ENCODE measurements at regions not wholly inside any gene's neighbourhood (a gene's known extent, or its start where the extent isn't known, plus 50 kb on each side); places are given as distances from the start of the nearest gene placed in this dataset.
"Not testable (repeated sequence)": the region's sequence is repeated elsewhere in the genome, so short reads cannot be mapped to it uniquely, and the experiment has no call there.

DNA sequence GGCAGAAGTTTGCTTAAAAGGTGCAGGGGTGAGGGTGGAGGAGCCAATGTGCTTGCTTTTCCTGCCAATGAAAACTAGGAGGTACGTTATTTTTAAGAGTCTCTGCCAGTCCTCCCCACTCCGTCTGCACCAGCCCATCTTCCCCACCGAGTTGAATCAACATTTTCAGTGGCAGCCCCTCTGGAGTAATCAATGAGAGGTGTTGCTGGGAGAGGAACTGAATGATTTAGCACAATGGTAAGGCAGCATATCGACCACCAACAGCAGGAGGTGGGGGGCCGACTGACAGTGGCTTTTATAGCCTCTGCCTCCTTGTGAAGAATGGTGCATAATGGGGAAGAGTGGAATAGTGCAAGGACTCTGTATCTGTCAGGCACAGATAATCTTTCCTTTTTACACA lies 1465.0 kb upstream of the GOT2 start:
- no peak for DNase-seq (ENCODE audit: extremely low read depth in 1 of 2, low read depth in 1 of 2)

DNA sequence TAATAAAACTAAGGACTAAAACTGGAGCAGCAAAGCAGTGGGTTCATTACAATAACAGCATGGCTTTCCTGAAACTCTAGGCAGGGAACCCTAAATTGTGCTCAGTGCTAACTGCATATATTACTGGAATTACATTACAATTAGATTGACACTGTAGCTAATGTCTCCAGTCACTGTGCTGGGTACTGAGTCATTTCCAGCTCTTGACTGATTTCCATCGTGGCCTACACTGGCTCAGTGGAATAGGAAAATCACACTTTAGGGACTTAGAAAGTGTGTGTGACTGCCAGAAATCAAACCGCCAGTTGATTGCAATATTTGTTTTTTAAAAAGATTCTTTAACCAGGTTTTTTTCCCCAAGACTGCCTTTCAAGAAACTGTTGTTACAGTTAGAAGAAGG lies 1447.4 kb upstream of the GOT2 start:
- no peak for DNase-seq (ENCODE audit: extremely low read depth in 1 of 2, low read depth in 1 of 2)

DNA sequence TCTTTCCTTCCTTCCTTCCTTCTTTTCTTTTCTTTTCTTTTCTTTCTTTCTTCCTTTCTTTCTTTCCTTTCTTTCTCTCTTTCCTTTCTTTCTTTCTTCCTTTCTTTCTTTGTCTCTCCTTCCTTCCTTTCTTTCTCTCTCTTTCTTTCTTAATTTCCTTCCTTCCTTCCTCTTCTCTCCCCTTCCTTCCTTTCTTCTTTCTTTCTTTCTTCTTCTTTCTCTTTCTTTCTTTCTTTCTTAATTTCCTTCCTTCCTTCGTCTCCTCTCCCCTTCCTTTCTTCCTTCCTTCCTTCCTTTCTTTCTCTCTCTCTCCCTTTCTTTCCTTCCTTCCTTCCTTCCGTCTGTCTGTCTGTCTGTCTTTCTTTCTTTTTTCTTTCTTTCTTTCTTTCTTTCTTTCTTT lies 1446.5 kb upstream of the GOT2 start:
- DNase-seq (ENCODE audit: extremely low read depth in 1 of 2, low read depth in 1 of 2) = no peak

DNA sequence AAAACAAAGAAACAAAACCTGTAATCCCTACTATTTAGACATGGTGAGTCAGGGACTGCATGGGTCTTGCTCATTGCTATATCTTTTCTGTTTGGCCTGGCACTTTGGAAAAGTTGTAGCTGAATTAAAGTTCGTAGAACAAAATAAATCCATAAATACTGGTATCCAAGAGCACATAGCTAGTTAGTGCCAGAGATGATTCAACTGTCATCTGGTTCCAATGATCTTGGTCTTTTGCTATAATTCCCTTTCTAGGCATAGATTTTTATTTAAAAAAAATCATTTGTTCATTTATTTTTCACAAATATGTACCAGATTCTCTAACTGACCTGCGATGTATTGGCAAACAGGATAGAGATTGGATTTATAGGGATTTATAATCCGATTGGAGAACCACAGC lies 1436.1 kb upstream of the GOT2 start:
- no peak for DNase-seq (ENCODE audit: extremely low read depth in 1 of 2, low read depth in 1 of 2)

DNA sequence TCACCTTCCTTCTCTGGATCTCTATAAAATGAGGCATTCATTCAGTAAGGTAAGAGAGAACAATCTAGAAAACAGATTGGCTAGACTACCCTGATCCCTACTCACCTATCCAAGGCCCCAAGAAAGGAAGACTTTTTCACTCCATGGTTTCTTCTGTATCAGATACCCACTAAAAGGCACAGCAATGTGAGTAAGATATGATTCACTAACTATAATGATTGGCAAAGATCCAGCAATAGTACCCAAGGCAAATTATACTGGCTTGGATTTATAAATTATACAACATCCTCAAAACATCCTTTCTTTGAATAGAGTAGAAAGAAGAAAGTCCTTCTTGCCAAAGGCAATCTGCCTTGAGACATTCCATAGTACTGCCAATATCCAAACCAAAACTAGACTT lies 1432.0 kb upstream of the GOT2 start:
- DNase-seq (ENCODE audit: extremely low read depth in 1 of 2, low read depth in 1 of 2) = no peak

DNA sequence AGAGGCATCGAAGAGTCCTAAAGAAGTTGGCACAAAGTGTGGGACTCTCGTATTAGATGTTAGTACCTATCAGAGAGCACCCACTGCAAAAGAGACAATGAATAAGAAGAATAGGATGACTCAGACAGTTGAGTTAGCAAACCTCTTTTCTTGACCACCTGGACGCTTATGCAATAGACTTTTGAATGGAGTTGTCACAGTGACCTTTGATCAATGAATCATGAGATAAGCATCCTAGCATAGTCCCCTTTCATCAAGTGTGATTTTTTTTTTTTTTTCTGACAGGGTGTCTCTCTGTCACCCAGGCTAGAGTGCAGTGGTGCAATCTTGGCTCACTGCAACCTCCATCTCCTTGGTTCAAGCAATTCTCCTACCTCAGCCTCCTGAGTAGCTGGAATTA lies 1417.9 kb upstream of the GOT2 start:
- DNase-seq (ENCODE audit: extremely low read depth in 1 of 2, low read depth in 1 of 2) = no peak

DNA sequence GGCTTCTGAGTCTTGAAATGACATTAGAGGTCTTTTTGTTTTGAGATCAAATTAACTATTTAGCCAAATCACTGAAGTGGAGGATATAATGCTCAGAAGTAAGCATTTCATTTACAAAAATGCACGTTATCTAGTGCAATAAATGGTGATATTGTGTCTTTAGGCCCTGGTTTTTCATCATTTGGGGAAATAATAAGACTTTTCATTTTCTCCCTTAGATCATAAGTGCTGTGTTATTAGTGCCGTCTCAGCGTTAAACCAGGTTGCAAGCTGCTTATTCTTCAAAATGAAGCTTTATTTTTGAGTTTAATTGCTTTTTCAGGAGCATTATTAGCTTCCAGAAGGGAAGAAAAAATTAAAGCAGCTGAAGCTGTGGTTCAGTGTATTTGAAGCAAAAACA lies 1416.8 kb upstream of the GOT2 start:
- DNase-seq (ENCODE audit: extremely low read depth in 1 of 2, low read depth in 1 of 2) = no peak

DNA sequence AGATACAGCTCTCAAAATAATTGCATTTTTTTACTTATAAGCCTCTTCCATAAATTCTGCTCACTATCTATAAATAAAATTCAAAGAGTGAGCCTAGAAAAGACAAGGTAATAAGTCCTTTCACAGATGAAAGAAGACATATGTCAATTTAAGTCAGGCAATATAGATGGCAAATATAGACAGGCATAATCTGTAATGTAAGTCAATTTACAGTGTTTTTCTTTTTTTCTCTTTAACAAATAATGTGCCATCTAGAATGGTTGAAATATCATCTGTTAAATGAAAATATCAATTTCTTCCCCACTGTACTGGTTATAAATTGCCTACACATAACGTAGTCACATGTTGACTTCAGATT lies 1409.2 kb upstream of the GOT2 start:
- DNase-seq (ENCODE audit: extremely low read depth in 1 of 2, low read depth in 1 of 2) = no peak

DNA sequence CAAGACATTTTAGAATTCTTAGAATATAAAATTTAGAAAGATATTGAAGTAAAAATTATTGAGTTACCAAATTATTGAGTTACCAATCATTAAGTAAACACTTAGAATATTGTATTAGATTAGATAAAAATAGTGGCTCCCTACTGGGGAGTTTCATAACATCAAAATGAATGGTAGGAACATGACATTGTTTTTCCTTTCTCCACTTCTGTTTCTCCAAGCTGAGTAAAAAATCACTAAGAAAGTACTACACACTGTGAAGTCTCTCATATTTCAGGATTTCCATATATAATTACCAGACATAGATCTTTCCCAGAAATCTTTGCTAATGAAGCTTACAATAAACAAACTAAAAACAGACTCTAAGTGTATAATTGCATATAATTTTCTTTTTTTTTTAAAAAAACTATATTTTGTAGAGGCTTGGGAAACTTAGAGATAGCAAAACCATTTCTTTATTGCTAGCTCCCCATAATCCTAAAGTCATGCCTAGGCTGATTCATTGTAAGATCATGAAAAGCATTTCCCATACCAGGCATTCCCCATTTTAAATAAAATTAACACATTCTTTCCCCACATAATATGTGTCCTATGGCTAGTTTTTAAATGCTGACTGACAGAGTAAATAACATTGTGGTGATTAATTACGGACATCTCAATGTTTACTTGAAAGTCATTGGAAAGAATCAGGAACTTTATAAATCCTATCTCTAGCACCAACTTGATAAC lies 1408.7 kb upstream of the GOT2 start:
- no peak for DNase-seq (ENCODE audit: extremely low read depth in 1 of 2, low read depth in 1 of 2)

DNA sequence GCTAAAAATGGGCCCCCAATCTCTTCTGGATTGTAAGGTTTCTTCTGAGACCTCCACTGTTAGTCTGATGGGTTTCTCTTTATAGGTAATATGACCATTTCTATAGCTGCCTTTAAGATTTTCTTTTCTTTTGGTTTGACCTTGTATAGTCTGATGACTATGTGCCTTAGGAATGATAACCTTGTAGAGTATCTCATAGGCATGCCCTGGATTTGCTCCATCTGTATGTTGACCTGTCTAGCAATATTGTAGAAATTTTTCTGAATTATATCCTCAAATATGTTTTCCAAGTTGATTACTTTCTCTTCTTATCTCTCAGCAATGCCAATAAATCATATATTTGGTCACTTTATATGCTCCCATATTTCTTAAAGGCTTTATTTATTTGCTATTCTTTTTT lies 1403.8 kb upstream of the GOT2 start:
- no peak for DNase-seq (ENCODE audit: extremely low read depth in 1 of 2, low read depth in 1 of 2)

DNA sequence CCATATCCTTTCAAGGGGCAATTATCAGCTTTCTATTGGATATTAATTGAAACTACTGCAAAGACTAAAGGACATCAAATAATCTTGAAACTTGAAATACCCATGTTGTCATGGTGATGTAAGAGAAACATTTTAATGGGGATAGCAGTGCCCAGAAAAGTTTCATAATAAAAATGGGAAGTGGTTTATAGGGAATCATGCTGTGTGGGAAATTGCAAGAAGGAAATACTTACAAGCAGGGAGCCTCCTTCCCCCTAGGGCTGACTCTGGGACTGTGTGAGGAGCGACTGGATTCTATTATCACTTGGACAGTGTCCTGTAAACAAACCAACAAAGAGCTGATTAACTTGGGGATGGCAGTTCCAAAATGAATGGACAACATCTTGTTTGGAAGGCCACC lies 1393.1 kb upstream of the GOT2 start:
- DNase-seq (ENCODE audit: extremely low read depth in 1 of 2, low read depth in 1 of 2) = no peak

DNA sequence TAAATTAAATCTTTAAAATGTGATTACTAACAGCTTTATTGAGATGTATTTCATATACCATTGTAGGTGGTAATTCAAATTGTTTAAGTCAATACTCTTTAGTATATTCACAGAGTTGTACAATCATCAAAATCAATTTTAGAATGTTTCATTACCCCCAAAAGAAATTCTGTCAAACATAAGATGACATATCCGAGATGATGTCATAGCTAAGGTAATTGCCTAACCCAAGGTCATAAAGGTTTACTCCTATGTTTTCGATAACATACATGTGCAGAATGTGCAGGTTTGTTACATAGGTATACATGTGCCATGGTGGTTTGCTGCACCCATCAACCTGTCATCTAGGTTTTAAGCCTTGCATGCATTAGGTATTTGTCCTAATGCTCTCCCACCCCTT lies 1392.0 kb upstream of the GOT2 start:
- not testable (repeated sequence) for DNase-seq (ENCODE audit: extremely low read depth in 1 of 2, low read depth in 1 of 2)

DNA sequence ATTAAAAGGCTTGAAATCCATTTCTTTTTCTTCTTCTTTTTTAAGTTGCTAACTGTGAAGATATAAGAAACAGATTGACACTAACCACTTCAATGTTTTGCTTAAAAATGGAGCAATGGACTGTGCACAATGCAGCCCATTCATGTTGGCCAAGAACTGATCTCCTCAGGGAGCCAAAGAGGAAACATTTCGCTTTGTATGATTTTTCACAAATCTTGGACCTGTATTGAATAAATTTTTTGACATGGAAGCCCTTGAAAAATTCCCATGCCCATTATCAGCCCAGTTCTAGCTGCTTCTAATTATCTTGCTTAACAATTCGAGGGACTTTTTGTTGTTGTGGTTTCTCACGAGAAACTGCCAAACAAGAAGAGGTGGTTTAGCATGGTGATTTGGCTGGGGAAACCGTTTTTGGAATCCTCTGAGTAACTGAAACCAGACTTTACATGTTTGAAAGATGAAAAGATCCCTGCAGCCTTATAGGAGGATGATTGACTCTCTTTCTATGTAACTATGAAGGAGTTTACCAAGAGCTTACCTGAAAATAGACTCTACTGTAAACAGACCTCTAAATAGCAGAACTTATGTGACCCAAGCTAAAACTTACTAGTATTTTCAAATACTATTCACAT lies 1389.4 kb upstream of the GOT2 start:
- DNase-seq (ENCODE audit: extremely low read depth in 1 of 2, low read depth in 1 of 2) = no peak

DNA sequence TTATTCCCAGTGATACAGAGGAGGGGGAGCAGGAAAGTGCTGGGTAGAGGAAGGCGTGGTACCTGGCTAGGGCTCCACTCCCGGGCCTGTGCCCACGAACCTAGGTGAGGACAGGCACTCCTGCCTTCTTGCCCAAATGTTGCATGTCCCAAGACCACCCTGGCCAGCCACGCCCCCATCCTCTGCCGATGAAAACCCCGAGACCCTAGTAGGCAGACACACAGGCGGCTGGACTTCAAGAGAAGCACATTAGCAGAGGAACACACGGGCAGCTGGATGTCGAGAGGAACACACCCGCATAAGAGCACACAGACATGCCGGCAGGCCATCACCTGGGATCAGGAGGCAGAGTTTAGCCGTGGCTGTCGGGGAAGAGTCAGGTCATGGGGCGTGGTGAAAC lies 1386.5 kb upstream of the GOT2 start:
- no peak for DNase-seq (ENCODE audit: extremely low read depth in 1 of 2, low read depth in 1 of 2)

DNA sequence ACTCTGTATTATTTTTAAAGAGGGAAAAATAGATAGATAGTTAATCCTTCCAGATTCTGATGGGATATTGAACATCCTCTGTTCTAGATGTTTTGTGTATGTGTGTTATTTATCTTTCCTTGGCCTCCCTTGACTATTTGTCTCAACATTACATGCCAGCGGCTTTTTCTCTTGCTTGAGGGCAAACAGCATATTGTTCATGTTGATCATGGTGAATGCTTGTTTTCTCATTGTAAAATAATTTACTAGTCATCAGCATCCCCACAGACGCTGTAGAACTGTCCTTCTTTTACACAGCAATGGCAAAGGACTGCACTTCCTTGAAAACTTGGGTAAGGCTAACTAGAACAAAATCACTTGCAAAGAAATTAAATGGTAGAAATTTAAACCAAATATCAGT lies 1376.4 kb upstream of the GOT2 start:
- DNase-seq (ENCODE audit: extremely low read depth in 1 of 2, low read depth in 1 of 2) = no peak

DNA sequence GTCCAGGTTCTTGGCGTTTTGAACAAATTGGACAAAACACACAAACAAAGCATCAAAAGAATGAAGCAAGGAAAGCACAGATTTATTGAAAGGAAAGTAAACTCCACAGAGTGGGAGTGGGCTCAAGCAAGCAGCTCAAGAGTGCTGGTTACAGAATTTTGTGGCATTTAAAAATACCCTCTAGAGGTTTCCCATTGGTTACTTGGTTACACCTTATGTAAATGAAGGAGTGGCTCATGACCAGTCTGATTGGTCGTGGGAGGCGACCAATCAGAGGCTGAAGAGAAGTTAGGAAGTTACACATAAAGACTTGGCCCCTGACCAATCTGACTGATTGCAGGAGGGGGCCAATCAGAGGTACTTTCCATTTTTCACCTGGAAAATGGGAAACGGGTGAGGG lies 1373.8 kb upstream of the GOT2 start:
- DNase-seq (ENCODE audit: extremely low read depth in 1 of 2, low read depth in 1 of 2) = no peak

DNA sequence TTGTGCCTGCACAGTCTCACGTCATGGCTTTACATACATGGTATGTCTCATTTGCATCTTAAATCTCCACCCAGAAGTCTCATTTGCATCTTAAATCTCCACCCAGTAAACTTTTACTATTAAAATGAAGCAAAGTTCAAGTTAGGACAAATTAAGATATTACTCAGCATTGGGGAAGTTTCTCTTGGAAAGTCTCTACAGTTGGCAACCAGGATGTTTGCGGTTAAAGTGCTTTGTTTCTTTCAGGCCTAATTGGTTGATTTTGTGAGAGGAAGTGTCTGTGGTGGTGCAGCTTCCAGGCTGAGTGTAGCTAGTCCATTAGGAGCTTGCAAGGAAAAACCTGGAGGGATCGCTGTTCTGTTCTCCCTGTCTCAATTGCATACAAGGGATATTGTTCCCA lies 1373.3 kb upstream of the GOT2 start:
- DNase-seq (ENCODE audit: extremely low read depth in 1 of 2, low read depth in 1 of 2) = no peak

DNA sequence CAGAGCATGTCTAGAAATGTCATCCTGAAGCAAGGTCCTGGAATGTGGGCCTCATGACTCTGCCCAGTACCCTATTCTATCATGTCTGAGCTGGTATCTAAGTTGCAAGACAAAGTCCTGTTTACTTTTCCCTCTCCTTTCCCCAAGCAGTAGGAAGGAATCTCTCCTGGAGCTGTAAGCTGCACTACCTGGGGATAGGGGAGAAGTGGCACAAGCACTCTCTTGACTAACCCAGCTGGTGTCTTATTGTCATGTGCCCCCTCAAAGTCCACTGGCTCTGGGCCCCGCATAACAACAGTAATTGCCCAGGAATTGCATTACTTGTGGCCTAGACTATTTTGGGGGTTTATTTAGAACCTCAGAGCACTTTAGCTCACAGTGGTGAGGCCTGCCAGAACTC lies 1366.3 kb upstream of the GOT2 start:
- DNase-seq (ENCODE audit: extremely low read depth in 1 of 2, low read depth in 1 of 2) = no peak

DNA sequence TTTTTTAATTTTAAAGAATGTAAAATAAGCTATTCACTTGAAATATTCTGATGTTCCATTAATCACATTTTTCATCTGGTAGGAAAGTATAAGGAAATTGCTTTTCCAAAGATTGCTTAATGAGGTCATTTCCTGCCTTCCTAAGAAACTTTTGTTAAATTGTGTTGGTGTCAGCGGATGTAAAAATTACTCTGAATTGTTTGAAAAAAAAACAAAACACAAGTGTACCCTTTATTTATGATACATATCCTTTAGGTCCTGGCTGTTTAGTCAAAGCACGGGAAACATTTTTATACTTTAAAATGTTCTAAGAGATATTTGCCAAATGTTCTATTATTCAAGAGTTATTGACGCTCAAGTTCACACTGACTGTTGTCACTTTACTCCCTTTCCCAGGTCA lies 1357.4 kb upstream of the GOT2 start:
- DNase-seq (ENCODE audit: extremely low read depth in 1 of 2, low read depth in 1 of 2) = no peak

DNA sequence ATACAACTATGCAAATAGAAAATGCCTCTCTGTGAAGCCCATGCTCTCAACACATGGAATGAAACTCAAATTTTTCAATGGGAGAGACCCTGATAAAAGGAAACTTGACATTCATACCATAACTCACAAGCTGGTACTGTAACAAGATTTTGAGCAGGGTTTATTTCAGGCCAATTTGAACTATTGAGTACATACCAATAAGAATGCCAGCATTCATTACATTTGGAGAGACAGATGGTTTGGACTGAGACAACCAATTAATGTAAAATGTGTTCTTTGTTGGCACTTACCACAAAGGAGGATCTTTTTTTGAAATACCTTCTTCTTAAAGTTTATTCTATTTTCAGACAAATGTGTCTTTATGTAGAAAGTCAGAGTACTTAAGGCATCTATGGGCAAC lies 1357.0 kb upstream of the GOT2 start:
- DNase-seq (ENCODE audit: extremely low read depth in 1 of 2, low read depth in 1 of 2) = no peak

DNA sequence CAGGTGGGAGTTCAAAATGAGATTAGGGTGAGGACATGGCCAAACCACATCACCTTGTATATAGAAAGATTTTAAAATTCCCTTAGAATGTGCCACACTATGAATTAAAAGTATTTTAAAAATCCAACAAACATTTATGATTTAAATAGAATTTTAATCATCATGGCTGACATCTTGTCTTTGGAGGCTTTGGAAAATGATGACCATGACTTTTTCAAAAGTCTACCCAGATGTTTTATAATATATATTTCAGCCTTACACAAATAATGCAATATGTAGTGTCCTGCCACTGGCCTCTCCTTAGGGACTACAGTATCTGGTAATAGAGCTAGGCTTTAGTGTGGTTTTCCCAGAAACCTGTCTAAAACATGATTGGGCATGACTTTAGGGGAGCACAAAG lies 1353.4 kb upstream of the GOT2 start:
- no peak for DNase-seq (ENCODE audit: extremely low read depth in 1 of 2, low read depth in 1 of 2)

DNA sequence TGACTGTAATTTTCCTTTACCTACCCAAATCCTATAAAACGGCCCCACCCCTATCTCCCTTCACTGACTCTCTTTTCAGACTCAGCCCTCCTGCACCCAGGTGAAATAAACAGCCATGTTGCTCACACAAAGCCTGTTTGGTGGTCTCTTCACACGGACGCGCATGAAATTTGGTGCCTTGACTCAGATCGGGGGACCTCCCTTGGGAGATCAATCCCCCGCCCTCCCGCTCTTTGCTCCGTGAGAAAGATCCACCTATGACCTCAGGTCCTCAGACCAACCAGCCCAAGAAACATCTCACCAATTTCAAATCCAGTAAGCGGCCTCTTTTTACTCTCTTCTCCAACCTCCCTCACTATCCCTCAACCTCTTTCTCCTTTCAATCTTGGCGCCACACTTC lies 1344.7 kb upstream of the GOT2 start:
- not testable (repeated sequence) for DNase-seq (ENCODE audit: extremely low read depth in 1 of 2, low read depth in 1 of 2)

DNA sequence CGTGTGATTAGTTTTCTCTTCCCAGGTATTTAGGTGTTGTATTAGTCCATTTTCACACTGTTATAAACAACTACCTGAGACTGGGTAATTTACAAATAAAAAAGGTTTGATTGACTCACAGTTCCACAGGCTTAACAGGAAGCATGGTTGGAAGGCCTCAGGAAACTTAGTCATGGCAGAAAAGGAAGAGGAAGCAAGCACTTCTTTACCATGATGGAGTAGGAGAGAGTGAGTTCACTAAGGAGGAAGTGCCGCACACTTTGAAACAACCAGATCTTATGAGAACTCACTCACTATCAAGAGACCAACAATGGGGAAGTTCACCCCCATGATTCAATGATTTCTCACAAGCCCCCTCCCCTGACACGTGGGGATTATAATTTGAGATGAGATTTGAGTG lies 1343.7 kb upstream of the GOT2 start:
- DNase-seq (ENCODE audit: extremely low read depth in 1 of 2, low read depth in 1 of 2) = no peak
